ENCODE measurements at regions not wholly inside any gene's neighbourhood (a gene's known extent, or its start where the extent isn't known, plus 50 kb on each side); places are given as distances from the start of the nearest gene placed in this dataset.

GRCh38 chr7:125154930-125155329 lies 225.3 kb upstream of the POT1 start:
- TF ChIP-seq, protein P1, sequence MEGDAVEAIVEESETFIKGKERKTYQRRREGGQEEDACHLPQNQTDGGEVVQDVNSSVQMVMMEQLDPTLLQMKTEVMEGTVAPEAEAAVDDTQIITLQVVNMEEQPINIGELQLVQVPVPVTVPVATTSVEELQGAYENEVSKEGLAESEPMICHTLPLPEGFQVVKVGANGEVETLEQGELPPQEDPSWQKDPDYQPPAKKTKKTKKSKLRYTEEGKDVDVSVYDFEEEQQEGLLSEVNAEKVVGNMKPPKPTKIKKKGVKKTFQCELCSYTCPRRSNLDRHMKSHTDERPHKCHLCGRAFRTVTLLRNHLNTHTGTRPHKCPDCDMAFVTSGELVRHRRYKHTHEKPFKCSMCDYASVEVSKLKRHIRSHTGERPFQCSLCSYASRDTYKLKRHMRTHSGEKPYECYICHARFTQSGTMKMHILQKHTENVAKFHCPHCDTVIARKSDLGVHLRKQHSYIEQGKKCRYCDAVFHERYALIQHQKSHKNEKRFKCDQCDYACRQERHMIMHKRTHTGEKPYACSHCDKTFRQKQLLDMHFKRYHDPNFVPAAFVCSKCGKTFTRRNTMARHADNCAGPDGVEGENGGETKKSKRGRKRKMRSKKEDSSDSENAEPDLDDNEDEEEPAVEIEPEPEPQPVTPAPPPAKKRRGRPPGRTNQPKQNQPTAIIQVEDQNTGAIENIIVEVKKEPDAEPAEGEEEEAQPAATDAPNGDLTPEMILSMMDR (IDR thresholded peaks at IDR 0.05), result no peak
- TF ChIP-seq POLR2A (IDR thresholded peaks at IDR 0.05), result no peak
